Hepatocyte (in vitro differentiated cells): ENCODE measurements at regions not wholly inside any gene's neighbourhood (a gene's known extent, or its start where the extent isn't known, plus 50 kb on each side); places are given as distances from the start of the nearest gene placed in this dataset.

ENCODE experiments used
- EZH2 ChIP-seq: fragments of 200-600 bp; sonication (generic); IDR thresholded peaks from 2 replicates; pipeline ENCODE4 v1.6.1; 2016; ENCODE audit warnings: antibody characterized with exemption, mild to moderate bottlenecking, borderline replicate concordance
- EZH2phosphoT487 ChIP-seq: fragments of 200-600 bp; sonication (generic); IDR thresholded peaks from one replicate; pipeline ENCODE4 v1.6.1; 2018; ENCODE audit warnings: antibody characterized with exemption, mild to moderate bottlenecking, low read depth, moderate library complexity; ENCODE audit not compliant: unreplicated experiment, severe bottlenecking
- TF ChIP-seq, protein P1 (sequence below): fragments of 200-600 bp; sonication (generic); IDR thresholded peaks from 2 replicates; pipeline ENCODE4 v1.5.1; 2016; ENCODE audit warnings: antibody characterized with exemption, mild to moderate bottlenecking; ENCODE audit not compliant: poor library complexity

DNA sequence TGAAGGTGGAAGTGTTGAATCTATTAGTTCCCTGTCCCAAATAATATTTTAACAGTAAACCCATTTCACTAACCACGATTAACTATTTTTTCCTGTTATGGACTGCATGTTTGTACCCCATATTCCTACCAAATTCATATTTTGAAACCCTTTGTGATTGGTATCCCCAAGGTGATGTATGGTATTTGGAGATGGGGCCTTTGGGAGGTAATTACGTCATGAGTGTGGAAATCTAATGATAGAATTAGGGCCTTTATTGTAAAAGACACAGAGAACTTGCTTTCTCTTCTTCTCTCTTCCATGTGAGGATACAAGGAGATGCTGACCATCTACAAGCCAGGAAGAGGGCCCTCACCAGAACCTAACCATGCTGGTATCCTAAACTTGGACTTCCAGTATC lies 744.7 kb downstream of the DTWD2 start:
- TF ChIP-seq, protein P1, sequence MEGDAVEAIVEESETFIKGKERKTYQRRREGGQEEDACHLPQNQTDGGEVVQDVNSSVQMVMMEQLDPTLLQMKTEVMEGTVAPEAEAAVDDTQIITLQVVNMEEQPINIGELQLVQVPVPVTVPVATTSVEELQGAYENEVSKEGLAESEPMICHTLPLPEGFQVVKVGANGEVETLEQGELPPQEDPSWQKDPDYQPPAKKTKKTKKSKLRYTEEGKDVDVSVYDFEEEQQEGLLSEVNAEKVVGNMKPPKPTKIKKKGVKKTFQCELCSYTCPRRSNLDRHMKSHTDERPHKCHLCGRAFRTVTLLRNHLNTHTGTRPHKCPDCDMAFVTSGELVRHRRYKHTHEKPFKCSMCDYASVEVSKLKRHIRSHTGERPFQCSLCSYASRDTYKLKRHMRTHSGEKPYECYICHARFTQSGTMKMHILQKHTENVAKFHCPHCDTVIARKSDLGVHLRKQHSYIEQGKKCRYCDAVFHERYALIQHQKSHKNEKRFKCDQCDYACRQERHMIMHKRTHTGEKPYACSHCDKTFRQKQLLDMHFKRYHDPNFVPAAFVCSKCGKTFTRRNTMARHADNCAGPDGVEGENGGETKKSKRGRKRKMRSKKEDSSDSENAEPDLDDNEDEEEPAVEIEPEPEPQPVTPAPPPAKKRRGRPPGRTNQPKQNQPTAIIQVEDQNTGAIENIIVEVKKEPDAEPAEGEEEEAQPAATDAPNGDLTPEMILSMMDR = no peak
- TF ChIP-seq EZH2 (no peak), EZH2phosphoT487 (no peak)
